B cell (primary cell): ENCODE measurements at regions not wholly inside any gene's neighbourhood (a gene's known extent, or its start where the extent isn't known, plus 50 kb on each side); places are given as distances from the start of the nearest gene placed in this dataset.

Experiments used
- ATAC-seq: fragments of 200-7000 bp; cut with Tn5 transposase; one replicate; pipeline ENCODE4 v1.10.0; 2021; ENCODE audit warnings: low read depth, mild to moderate bottlenecking, moderate number of reproducible peaks, moderate library complexity
- CTCF ChIA-PET: fragments of 350-600 bp; sonication (Branson Sonifier 250); formaldehyde crosslinking; loops from one replicate; lab custom pipeline; 2021; ENCODE audit warnings: antibody characterized with exemption, inconsistent platforms; lab: Charles Lee
- POLR2A ChIA-PET: fragments of 350-600 bp; sonication (Branson Sonifier 250); formaldehyde crosslinking; loops from one replicate; lab custom pipeline; 2021; ENCODE audit warnings: antibody characterized with exemption; lab: Charles Lee
- DNase-seq: peaks from one replicate; pipeline ENCODE4 v3.0.0; 2013
- H2AFZ ChIP-seq: 2 replicates; pipeline ENCODE4 v1.6.1; 2012; ENCODE audit warnings: mild to moderate bottlenecking, low read depth, low read length; ENCODE audit not compliant: insufficient read depth, poor library complexity, severe bottlenecking
- H3K27ac ChIP-seq, 2 donors: 1 replicate in 1 of 2; 2 replicates in 1 of 2; pipeline ENCODE4 v1.5.1; 2012 to 2013; ENCODE audit warnings: low read length in 2 of 2, mild to moderate bottlenecking in 2 of 2, moderate library complexity in 1 of 2
- H3K27me3 ChIP-seq, 4 experiments: fragments of 200-600 bp in 1 of 4; sonication (generic) in 1 of 4; replicated peaks in 1 of 4; 1 replicate in 2 of 4; 2 replicates in 2 of 4; pipeline versions ENCODE4 v1.6.1 to v1.7.0; 2013 to 2016; ENCODE audit warnings: low read length in 3 of 4, mild to moderate bottlenecking in 2 of 4, mixed read lengths in 1 of 4, moderate library complexity in 1 of 4; ENCODE audit not compliant: insufficient read depth in 4 of 4, control insufficient read depth in 3 of 4; ENCODE audit errors: control extremely low read depth in 1 of 4
- H3K36me3 ChIP-seq, 2 experiments: replicated peaks in 1 of 2; 1 replicate in 1 of 2; 2 replicates in 1 of 2; pipeline versions ENCODE4 v1.6.1 to v1.7.1; 2013; ENCODE audit warnings: low read length in 1 of 2; ENCODE audit not compliant: insufficient read depth in 2 of 2, control insufficient read depth in 1 of 2; ENCODE audit errors: control extremely low read depth in 1 of 2, extremely low read depth in 1 of 2
- H3K4me1 ChIP-seq, 2 donors: fragments of 200-600 bp in 1 of 2; sonication (generic) in 1 of 2; 1 replicate in 1 of 2; 2 replicates in 1 of 2; pipeline versions ENCODE4 v1.5.1 to v1.6.1; 2013 to 2017; ENCODE audit warnings: low read length in 2 of 2; ENCODE audit not compliant: control insufficient read depth in 2 of 2, insufficient read depth in 2 of 2
- H3K4me2 ChIP-seq: replicated peaks from 2 replicates; pipeline ENCODE3; 2012; ENCODE audit warnings: mild to moderate bottlenecking, low read depth, low read length; ENCODE audit not compliant: poor library complexity, severe bottlenecking
- H3K4me3 ChIP-seq, 5 experiments: fragments of 200-600 bp in 1 of 5; sonication (generic) in 1 of 5; 1 replicate in 3 of 5; 2 replicates in 2 of 5; pipeline versions ENCODE4 v1.5.1 to v1.7.0; 2011 to 2016; ENCODE audit warnings: low read length in 4 of 5, mild to moderate bottlenecking in 4 of 5, low read depth in 2 of 5, control low read depth in 1 of 5, moderate library complexity in 1 of 5; ENCODE audit not compliant: insufficient read depth in 1 of 5; ENCODE audit errors: control extremely low read depth in 1 of 5, extremely low read depth in 1 of 5
- H3K79me2 ChIP-seq: fragments of 200-600 bp; sonication (generic); one replicate; pipeline ENCODE4 v1.6.0; 2016; ENCODE audit warnings: low read length; ENCODE audit not compliant: control insufficient read depth, insufficient read depth
- H3K9ac ChIP-seq: fragments of 200-600 bp; sonication (generic); 2 replicates; pipeline ENCODE4 v1.6.1; 2017; ENCODE audit warnings: mild to moderate bottlenecking, low read length, moderate library complexity
- H3K9me3 ChIP-seq, 3 donors: one replicate each; pipeline versions ENCODE4 v1.6.1 to v1.7.1; 2013; ENCODE audit warnings: low read length in 2 of 3; ENCODE audit not compliant: control insufficient read depth in 2 of 3, insufficient read depth in 1 of 3; ENCODE audit errors: control extremely low read depth in 1 of 3
- H4K20me1 ChIP-seq: 2 replicates; pipeline ENCODE4 v1.6.0; 2012; ENCODE audit warnings: mild to moderate bottlenecking, low read length; ENCODE audit not compliant: insufficient read depth, control insufficient read depth, poor library complexity, severe bottlenecking
- H3K27ac Mint-ChIP-seq: one replicate; pipeline ENCODE4 v1.8.0; 2021; ENCODE audit warnings: mixed read lengths
- H3K27me3 Mint-ChIP-seq: one replicate; pipeline ENCODE4 v1.8.0; 2021; ENCODE audit warnings: mixed read lengths
- H3K4me1 Mint-ChIP-seq: one replicate; pipeline ENCODE4 v1.8.0; 2021; ENCODE audit warnings: mixed read lengths
- H3K4me3 Mint-ChIP-seq: one replicate; pipeline ENCODE4 v1.8.0; 2021; ENCODE audit warnings: mixed read lengths
- H3K9me3 Mint-ChIP-seq: one replicate; pipeline ENCODE4 v1.8.0; 2022; ENCODE audit warnings: mixed read lengths; ENCODE audit not compliant: insufficient read depth
- EZH2 ChIP-seq: IDR thresholded peaks from 2 replicates; pipeline ENCODE4 v1.6.1; 2012; ENCODE audit warnings: borderline replicate concordance, low read depth, mild to moderate bottlenecking, moderate library complexity, low read length; ENCODE audit not compliant: insufficient read depth, poor library complexity, severe bottlenecking
- intact Hi-C: fragments of 100-400 bp; cut with micrococcal nuclease; formaldehyde crosslinking; loops from one replicate; pipeline ENCODE4 v1.10.0; 2022
- TF ChIP-seq, protein P1 (sequence below): fragments of 200-600 bp; IDR thresholded peaks from one replicate; pipeline ENCODE4 v1.8.0; 2022; ENCODE audit warnings: antibody characterized with exemption, mild to moderate bottlenecking

DNA sequence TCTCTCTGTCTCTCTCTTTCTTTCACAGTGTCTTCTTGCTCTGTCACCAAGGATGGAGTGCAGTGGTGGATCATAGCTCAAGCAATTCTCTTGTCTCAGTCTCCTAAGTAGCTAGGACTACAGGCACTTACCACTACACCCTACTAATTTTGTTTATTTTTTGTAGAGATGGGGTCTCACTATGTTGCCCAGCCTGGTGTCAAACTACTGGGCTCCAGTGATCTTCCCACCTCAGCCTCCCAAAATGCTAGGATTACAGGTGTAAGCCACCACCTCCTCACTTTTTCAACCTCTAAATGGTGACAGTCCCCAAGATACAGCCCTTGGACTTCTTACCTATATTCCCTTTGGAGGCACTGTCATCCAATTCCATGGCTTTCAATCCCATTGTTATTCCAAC, 50.5 kb upstream of the PUM1 start:
- Histone ChIP-seq H3K4me1 (no peaks in the 10 kb centered on the region), H4K20me1 (no peaks in the 10 kb centered on the region), H3K27ac (no peak overlapping the region), H3K27me3 (no peaks in the 10 kb centered on the region), H3K9ac (no peak overlapping the region), H3K4me2 (no peak overlapping the region), H3K4me3 (no peak overlapping the region), H3K36me3 (no peaks in the 10 kb centered on the region), H3K79me2 (no peaks in the 10 kb centered on the region), H3K9me3 (no peaks in the 10 kb centered on the region), H2AFZ (no peak overlapping the region)
- intact Hi-C loops, result no loop called here
- no peaks in the 10 kb centered on the region for H3K4me1 Mint-ChIP-seq
- peaks cover 18% of the 10 kb centered on the region for H3K27me3 Mint-ChIP-seq
- no peak overlapping the region for H3K4me3 Mint-ChIP-seq
- ChIA-PET POLR2A (no interaction called here), CTCF (no interaction called here)
- DNase-seq (no peak), ATAC-seq (no peak)
- H3K9me3 Mint-ChIP-seq, result no peaks in the 10 kb centered on the region
- no peak for TF ChIP-seq EZH2
- TF ChIP-seq, protein P1, sequence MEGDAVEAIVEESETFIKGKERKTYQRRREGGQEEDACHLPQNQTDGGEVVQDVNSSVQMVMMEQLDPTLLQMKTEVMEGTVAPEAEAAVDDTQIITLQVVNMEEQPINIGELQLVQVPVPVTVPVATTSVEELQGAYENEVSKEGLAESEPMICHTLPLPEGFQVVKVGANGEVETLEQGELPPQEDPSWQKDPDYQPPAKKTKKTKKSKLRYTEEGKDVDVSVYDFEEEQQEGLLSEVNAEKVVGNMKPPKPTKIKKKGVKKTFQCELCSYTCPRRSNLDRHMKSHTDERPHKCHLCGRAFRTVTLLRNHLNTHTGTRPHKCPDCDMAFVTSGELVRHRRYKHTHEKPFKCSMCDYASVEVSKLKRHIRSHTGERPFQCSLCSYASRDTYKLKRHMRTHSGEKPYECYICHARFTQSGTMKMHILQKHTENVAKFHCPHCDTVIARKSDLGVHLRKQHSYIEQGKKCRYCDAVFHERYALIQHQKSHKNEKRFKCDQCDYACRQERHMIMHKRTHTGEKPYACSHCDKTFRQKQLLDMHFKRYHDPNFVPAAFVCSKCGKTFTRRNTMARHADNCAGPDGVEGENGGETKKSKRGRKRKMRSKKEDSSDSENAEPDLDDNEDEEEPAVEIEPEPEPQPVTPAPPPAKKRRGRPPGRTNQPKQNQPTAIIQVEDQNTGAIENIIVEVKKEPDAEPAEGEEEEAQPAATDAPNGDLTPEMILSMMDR, result no peak
- H3K27ac Mint-ChIP-seq, result no peak overlapping the region
